ENCODE measurements at regions not wholly inside any gene's neighbourhood (a gene's known extent, or its start where the extent isn't known, plus 50 kb on each side); places are given as distances from the start of the nearest gene placed in this dataset.

DNA sequence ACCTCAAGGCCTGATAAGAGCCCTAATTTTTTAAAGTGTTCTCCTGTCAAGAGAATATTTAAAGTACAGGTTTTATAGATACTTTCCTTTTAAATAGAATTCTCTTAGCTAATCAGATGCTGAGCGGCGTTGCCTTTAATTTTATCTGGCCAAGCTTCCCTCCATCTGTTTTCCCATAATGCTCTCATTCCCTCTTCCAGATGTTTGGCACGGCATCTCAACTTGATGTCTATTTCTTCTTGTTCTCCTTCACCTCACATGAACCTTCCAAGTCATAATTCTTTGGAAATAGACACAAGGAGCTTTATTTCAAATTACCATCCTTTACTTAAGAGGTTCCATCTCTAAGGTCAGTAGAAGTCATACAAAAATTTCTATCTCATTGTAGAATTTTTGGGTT lies 76.1 kb upstream of the CPO start:
- H3K9me3 Mint-ChIP-seq = no peaks in the 10 kb centered on the region
- H3K4me3 Mint-ChIP-seq = no peak overlapping the region
- peaks cover 25% of the 10 kb centered on the region for H3K4me1 Mint-ChIP-seq
- no peak for DNase-seq (ENCODE audit: low read depth, low spot score)
- TF ChIP-seq, protein P1, sequence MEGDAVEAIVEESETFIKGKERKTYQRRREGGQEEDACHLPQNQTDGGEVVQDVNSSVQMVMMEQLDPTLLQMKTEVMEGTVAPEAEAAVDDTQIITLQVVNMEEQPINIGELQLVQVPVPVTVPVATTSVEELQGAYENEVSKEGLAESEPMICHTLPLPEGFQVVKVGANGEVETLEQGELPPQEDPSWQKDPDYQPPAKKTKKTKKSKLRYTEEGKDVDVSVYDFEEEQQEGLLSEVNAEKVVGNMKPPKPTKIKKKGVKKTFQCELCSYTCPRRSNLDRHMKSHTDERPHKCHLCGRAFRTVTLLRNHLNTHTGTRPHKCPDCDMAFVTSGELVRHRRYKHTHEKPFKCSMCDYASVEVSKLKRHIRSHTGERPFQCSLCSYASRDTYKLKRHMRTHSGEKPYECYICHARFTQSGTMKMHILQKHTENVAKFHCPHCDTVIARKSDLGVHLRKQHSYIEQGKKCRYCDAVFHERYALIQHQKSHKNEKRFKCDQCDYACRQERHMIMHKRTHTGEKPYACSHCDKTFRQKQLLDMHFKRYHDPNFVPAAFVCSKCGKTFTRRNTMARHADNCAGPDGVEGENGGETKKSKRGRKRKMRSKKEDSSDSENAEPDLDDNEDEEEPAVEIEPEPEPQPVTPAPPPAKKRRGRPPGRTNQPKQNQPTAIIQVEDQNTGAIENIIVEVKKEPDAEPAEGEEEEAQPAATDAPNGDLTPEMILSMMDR (conservative IDR thresholded peaks at IDR 0.05) = no peak
- peaks cover 3% of the 10 kb centered on the region for H3K36me3 Mint-ChIP-seq (ENCODE audit: low read depth)
- no peak overlapping the region for H3K27ac Mint-ChIP-seq (ENCODE audit: unreplicated experiment)
- no peaks in the 10 kb centered on the region for H3K27me3 Mint-ChIP-seq (ENCODE audit: low read depth)

GRCh38 chr2:206863716-206864115 lies 75.6 kb upstream of the CPO start:
- DNase-seq (ENCODE audit: low read depth, low spot score) = no peak
- H3K4me1 Mint-ChIP-seq = peaks cover 25% of the 10 kb centered on the region
- no peak overlapping the region for H3K4me3 Mint-ChIP-seq
- no peaks in the 10 kb centered on the region for H3K9me3 Mint-ChIP-seq
- TF ChIP-seq, protein P1 (conservative IDR thresholded peaks at IDR 0.05) = no peak
- H3K27me3 Mint-ChIP-seq (ENCODE audit: low read depth) = no peaks in the 10 kb centered on the region
- peaks cover 3% of the 10 kb centered on the region for H3K36me3 Mint-ChIP-seq (ENCODE audit: low read depth)
- H3K27ac Mint-ChIP-seq (ENCODE audit: unreplicated experiment) = no peak overlapping the region

DNA sequence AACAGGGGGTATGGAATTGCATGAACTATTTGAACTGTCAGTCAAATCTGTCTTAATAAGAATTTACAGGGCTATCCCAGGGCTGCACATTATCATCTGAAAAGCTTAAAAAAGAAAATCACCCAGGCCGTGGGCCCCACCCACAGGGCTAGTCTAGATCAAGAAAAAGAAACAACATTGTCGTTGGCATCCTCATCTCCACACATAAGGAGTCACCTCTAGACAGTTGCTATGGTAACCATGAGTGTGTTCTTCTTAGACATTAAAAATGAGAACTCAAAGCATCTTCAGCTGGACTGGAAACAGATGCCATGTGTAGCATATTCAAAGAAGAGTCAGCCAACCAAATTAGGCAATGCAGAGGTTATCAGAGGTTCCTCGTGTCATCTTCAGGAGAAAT lies 72.3 kb upstream of the CPO start:
- Mint-ChIP-seq H3K4me3 (no peak overlapping the region), H3K27ac (ENCODE audit: unreplicated experiment) (no peak overlapping the region), H3K9me3 (no peaks in the 10 kb centered on the region), H3K4me1 (peaks cover 23% of the 10 kb centered on the region), H3K36me3 (ENCODE audit: low read depth) (peaks cover 3% of the 10 kb centered on the region), H3K27me3 (ENCODE audit: low read depth) (no peaks in the 10 kb centered on the region)
- TF ChIP-seq, protein P1 (conservative IDR thresholded peaks at IDR 0.05) = no peak
- DNase-seq (ENCODE audit: low read depth, low spot score) = no peak

DNA sequence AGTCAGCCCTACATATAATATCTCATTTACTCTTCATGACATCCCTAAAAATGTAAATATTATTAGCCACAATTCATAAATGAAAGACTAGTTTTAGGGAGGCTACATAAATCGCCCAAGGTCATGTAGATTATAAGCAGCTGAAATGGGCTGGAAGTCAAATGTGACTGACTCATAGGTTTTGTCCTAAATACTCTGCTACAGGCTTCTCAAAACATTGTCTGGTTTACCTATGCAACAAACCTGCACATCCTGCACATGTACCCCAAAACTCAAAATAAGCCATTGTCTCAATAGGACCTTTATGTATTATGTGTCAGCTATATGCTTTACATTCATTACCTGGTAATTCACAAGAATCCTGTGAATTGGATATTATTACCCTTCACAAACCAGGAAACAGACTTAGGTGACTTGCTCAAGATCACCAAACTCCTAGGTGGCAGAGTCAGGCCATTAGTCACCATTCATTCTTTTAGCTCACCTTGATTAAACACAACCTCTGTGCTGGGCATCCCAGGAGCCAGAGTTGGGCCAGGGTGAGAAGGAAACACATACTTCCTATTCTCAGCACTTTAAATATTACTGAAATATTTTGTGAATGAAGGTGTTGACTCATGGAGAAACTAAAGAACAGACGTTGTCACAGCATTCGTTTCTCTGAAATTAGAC lies 69.4 kb upstream of the CPO start:
- no peak for DNase-seq (ENCODE audit: low read depth, low spot score)
- no peak overlapping the region for H3K27ac Mint-ChIP-seq (ENCODE audit: unreplicated experiment)
- H3K36me3 Mint-ChIP-seq (ENCODE audit: low read depth) = peaks cover 3% of the 10 kb centered on the region
- TF ChIP-seq, protein P1 (conservative IDR thresholded peaks at IDR 0.05) = no peak
- no peaks in the 10 kb centered on the region for H3K9me3 Mint-ChIP-seq
- no peak overlapping the region for H3K4me3 Mint-ChIP-seq
- H3K4me1 Mint-ChIP-seq = peaks cover 7% of the 10 kb centered on the region
- no peaks in the 10 kb centered on the region for H3K27me3 Mint-ChIP-seq (ENCODE audit: low read depth)

- H3K4me1 Mint-ChIP-seq = peaks cover 13% of the 10 kb centered on the region
Observed at GRCh38 chr2:206873423-206873822, 65.9 kb upstream of the CPO start.

More at GRCh38 chr2:206873423-206873822, 65.9 kb upstream of the CPO start:
- H3K27ac Mint-ChIP-seq (ENCODE audit: unreplicated experiment) = no peak overlapping the region
- H3K27me3 Mint-ChIP-seq (ENCODE audit: low read depth) = no peaks in the 10 kb centered on the region
- H3K4me3 Mint-ChIP-seq = no peak overlapping the region
- H3K36me3 Mint-ChIP-seq (ENCODE audit: low read depth) = peaks cover 2% of the 10 kb centered on the region
- peaks cover 2% of the 10 kb centered on the region for H3K9me3 Mint-ChIP-seq
- DNase-seq (ENCODE audit: low read depth, low spot score) = no peak
- TF ChIP-seq, protein P1 (conservative IDR thresholded peaks at IDR 0.05) = no peak
